SKM-1 treated with dmso at 0.1 percent for 144 hours (cell line): ENCODE measurements at regions not wholly inside any gene's neighbourhood (a gene's known extent, or its start where the extent isn't known, plus 50 kb on each side); places are given as distances from the start of the nearest gene placed in this dataset.

Source experiments
- DNase-seq: peaks from one replicate; lab custom pipeline; 2025; ENCODE audit not compliant: unreplicated experiment; lab: John Stamatoyannopoulos, UW

DNA sequence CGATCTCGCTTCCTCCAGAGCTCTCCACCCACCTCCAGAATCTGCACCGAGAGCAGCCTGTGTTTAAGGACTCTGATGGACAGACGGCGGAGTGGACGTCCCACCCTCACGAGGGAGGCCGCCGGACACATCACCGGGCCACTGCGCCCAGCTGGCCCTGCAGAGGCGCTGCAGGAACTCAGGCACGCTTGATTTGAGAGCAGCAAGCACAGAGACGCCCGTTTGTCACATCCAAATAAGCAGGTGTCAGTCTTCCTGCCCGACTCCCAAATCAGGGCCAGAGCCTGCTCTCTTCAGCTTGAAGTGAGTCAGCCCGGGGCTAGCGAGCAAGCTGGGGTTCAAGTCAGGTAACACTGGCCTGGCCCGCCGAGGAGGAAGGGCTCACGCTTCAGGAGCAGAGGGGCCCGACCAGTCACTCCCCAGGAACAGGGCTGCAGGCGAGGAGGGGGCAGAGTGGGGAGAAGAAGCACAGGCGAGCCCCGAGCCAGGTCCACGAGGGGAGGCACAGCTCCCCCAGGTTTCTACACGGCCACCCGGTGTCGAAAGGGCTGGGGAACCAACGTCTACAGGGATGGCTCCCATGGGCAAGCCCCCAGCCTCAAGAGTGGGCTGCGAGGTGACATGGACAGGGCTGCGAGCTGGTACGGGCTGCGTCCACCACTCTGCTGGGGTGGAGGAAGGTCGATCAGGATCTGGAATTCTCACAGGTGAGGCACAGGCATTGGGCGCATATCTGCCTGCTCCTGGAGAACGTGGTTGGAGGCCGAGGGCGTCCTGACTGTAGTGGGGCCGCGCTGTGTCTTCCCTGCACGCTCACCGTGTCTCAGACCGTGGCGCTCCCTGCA lies 52.5 kb upstream of the CTDP1 start:
- no peak for DNase-seq

DNA sequence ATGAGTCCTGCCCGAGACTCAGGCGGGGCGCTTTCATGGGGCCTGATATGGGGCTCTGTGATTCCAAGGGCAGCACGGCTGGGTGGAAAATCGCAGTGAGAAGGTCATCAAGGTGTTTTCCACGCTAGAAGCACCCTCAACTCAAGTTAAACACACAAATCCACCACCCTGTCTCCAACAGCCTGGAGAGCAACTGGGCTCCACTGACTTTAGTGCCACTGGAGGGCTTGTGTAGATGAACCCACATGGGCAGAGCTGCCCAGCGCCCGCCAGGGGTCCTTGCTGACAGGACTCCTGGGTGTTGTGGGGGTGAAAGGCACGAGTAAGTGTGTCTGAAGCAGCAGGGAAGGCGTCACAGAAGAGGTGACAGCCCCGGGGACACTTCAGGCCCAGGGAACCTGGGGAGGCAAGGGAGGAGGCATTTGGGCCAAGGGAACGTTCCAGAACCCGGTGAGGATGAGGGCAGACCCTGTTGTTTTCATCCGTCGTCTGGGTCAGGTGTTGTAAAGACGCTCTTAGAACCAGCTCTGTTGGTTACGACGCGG lies 51.8 kb upstream of the CTDP1 start:
- DNase-seq: no peak

DNA sequence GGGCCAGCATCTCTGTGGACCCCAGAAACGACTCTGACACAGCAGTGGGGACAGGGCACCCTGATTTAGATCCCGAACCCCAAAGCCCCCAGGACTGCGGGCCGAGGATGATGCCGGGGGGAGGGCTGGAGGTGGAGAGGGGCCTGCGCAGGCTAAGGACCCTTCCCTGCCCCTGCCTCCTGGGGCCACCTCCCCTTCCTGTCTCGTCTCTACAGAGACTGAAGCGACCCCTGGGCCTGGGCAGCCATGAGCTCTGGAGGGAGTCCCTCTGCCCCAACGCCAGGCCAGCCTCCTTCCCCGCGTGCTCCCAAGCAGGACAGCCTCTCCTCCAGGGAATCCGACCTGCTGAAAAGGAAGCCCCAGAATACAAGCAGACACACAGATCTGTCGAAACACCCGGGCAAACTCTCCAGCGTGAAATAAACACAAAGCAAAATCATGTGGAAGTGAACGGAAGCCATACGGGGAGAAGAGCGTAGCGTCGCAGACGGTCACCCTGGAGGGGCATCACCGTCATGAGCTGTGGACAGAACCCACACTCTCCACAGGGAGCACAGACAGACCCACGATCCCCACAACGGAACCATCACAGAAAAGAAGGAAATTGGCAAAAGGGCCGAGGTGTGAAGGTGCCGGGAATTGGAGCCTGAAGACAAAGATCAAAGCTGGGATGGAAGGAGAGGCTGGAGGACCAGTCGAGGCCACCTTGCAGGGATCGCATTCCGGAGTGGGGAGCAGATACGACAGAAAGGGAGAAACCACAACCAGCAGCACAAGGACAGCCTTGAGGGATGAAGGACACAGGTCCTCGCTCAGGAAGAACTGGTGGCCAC lies 51.0 kb upstream of the CTDP1 start:
- DNase-seq: no peak

DNA sequence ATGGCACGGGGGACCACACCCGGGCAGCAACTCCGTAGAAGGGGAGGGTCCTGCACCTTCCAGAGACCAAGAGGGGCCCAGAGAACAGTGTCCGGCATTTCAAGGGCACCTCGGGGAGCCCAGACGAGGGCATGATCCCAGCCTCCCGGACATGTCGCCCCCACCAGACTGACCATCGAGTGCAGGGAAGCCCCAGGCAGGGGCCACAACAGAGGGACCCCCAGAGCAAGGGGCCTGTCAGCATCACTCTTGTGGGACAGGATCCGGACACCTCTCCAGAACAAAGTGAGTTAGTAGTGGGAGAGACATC lies 50.4 kb upstream of the CTDP1 start:
- no peak for DNase-seq

DNA sequence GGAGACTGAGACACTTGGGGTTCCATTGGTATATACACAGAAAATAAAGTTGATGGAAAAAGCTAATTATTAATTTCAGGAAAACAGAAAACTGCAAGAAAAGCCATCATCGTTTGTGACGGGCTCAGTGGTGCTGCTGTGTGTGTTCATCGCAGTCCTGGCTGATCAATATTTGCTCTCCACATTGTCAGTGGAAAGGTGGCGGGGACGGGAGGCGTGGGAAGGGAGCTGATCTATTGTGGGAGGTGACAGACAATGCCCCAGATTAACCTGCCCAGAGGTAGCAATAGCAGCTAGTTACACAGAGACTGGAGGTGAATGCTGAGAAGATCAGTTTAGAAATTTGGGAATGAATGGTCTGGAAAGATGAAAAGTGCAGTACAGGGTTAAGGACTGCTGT lies 50.0 kb upstream of the CTDP1 start:
- no peak for DNase-seq
